HCT116 (cell line): ENCODE measurements at regions not wholly inside any gene's neighbourhood (a gene's known extent, or its start where the extent isn't known, plus 50 kb on each side); places are given as distances from the start of the nearest gene placed in this dataset.

Experiments used
- ATAC-seq: fragments of 200-7000 bp; cut with Tn5 transposase; 2 replicates; pipeline ENCODE4 v1.9.1; 2020; ENCODE audit warnings: mild to moderate bottlenecking, moderate library complexity
- BruUV-seq: library from RNA; stranded (reverse); fragments of 400-500 nt; replicated peaks from 2 replicates; lab custom pipeline; 2021; lab: Mats Ljungman, UMichigan
- CTCF ChIA-PET: fragments of 300-600 bp; sonication (Branson Sonifier 250); formaldehyde crosslinking; loops from one replicate; lab custom pipeline; 2021; ENCODE audit warnings: antibody characterized with exemption; lab: Charles Lee
- POLR2A ChIA-PET: fragments of 300-600, 350-600 bp; sonication (Branson Sonifier 250); formaldehyde crosslinking; loops from one replicate; lab custom pipeline; 2021; ENCODE audit warnings: antibody characterized with exemption; lab: Charles Lee
- RAD21 ChIA-PET, 2 experiments: fragments of 300-600 bp; sonication (Branson Sonifier 250); formaldehyde crosslinking; loops; one replicate each; lab custom pipeline; 2023; ENCODE audit warnings: low total read pairs in 2 of 2; ENCODE audit not compliant: uncharacterized antibody in 2 of 2, unreplicated experiment in 2 of 2, low non-redundant PET in 1 of 2; lab: Charles Lee
- DNase-seq: peaks from one replicate; pipeline ENCODE4 v3.0.0-alpha.2; 2010; ENCODE audit warnings: low read depth, low spot score
- H2AFZ ChIP-seq: fragments of 200-600 bp; shearing (Covaris generic), sonication (generic); 2 replicates; pipeline ENCODE4 v1.6.1; 2017; ENCODE audit warnings: low read depth, mixed run types, mixed read lengths, antibody characterized with exemption, low read length; ENCODE audit not compliant: poor library complexity, severe bottlenecking
- H3K27ac ChIP-seq: 2 replicates; pipeline ENCODE4 v1.5.1; 2012; ENCODE audit warnings: low read depth, low read length
- H3K27me3 ChIP-seq: fragments of 200-600 bp; sonication (generic); 2 replicates; pipeline ENCODE4 v1.6.1; 2016; ENCODE audit warnings: mixed run types, low read length, mixed read lengths; ENCODE audit not compliant: insufficient read depth
- H3K36me3 ChIP-seq, 2 experiments: fragments of 200-500 bp in 1 of 2; fragments of 200-600 bp in 1 of 2; sonication (Bioruptor generic) in 1 of 2; sonication (generic) in 1 of 2; 2 replicates each; pipeline versions ENCODE4 v1.5.1 to v1.6.1; 2014 to 2016; ENCODE audit warnings: low read length in 2 of 2, inconsistent platforms in 1 of 2, mixed read lengths in 1 of 2, mixed run types in 1 of 2; ENCODE audit not compliant: insufficient read depth in 2 of 2, control insufficient read depth in 1 of 2
- H3K4me1 ChIP-seq, 2 experiments: fragments of 200-600 bp in 1 of 2; sonication (generic) in 1 of 2; 2 replicates each; pipeline versions ENCODE4 v1.5.1 to v1.6.1; 2012 to 2017; ENCODE audit warnings: low read length in 2 of 2, inconsistent platforms in 1 of 2, mild to moderate bottlenecking in 1 of 2, mixed read lengths in 1 of 2, mixed run types in 1 of 2, moderate library complexity in 1 of 2; ENCODE audit not compliant: insufficient read depth in 2 of 2, control insufficient read depth in 1 of 2
- H3K4me2 ChIP-seq: fragments of 200-600 bp; sonication (generic); 2 replicates; pipeline ENCODE4 v1.6.1; 2017; ENCODE audit warnings: mixed run types, low read length, mixed read lengths
- H3K4me3 ChIP-seq, 2 experiments: fragments of 200-600 bp in 1 of 2; sonication (generic) in 1 of 2; replicated peaks in 1 of 2; 2 replicates each; pipeline ENCODE4 v1.5.1; 2011 to 2016; ENCODE audit warnings: low read length in 2 of 2, control low read depth in 1 of 2, low read depth in 1 of 2, mild to moderate bottlenecking in 1 of 2, mixed read lengths in 1 of 2, mixed run types in 1 of 2
- H3K79me2 ChIP-seq: fragments of 200-600 bp; sonication (generic); 2 replicates; pipeline ENCODE4 v1.6.1; 2017; ENCODE audit warnings: mild to moderate bottlenecking, mixed run types, low read length, moderate library complexity, mixed read lengths; ENCODE audit not compliant: insufficient read depth
- H3K9ac ChIP-seq: fragments of 200-600 bp; sonication (generic); 2 replicates; pipeline ENCODE4 v1.6.1; 2016; ENCODE audit warnings: low read length, mixed read lengths
- H3K9me2 ChIP-seq: fragments of 200-600 bp; sonication (generic), shearing (Covaris generic); 2 replicates; pipeline ENCODE4 v1.6.1; 2017; ENCODE audit warnings: mixed run types, mild to moderate bottlenecking, moderate library complexity; ENCODE audit not compliant: insufficient read depth
- H3K9me3 ChIP-seq, 2 experiments: fragments of 200-500 bp in 1 of 2; fragments of 200-600 bp in 1 of 2; sonication (Bioruptor generic) in 1 of 2; sonication (generic) in 1 of 2; 2 replicates each; pipeline ENCODE4 v1.6.1; 2014 to 2017; ENCODE audit warnings: low read length in 2 of 2, mixed read lengths in 2 of 2, inconsistent platforms in 1 of 2, low read depth in 1 of 2, mild to moderate bottlenecking in 1 of 2, mixed run types in 1 of 2, moderate library complexity in 1 of 2; ENCODE audit not compliant: control insufficient read depth in 1 of 2, insufficient read depth in 1 of 2
- H4K20me1 ChIP-seq: fragments of 200-600 bp; sonication (generic), shearing (Covaris generic); 2 replicates; pipeline ENCODE4 v1.6.1; 2017; ENCODE audit warnings: mixed run types, mild to moderate bottlenecking, moderate library complexity; ENCODE audit not compliant: insufficient read depth
- ATF3 ChIP-seq: IDR thresholded peaks from 2 replicates; pipeline ENCODE4 v1.6.1; 2012
- CBX3 ChIP-seq: IDR thresholded peaks from 2 replicates; pipeline ENCODE4 v1.6.1; 2012; ENCODE audit warnings: low read depth
- CEBPB ChIP-seq: IDR thresholded peaks from 2 replicates; pipeline ENCODE4 v1.6.1; 2012; ENCODE audit warnings: low read depth
- EGR1 ChIP-seq: IDR thresholded peaks from 2 replicates; pipeline ENCODE4 v1.6.1; 2012; ENCODE audit warnings: low read depth
- ELF1 ChIP-seq: IDR thresholded peaks from 2 replicates; pipeline ENCODE4 v1.6.1; 2012; ENCODE audit warnings: low read depth, borderline replicate concordance
- EZH2 ChIP-seq: fragments of 200-600 bp; sonication (generic); IDR thresholded peaks from 2 replicates; pipeline ENCODE4 v1.6.1; 2017; ENCODE audit warnings: antibody characterized with exemption, mixed run types
- EZH2phosphoT487 ChIP-seq: fragments of 200-600 bp; IDR thresholded peaks from 2 replicates; pipeline ENCODE4 v1.6.1; 2018; ENCODE audit warnings: antibody characterized with exemption, borderline replicate concordance
- FOSL1 ChIP-seq: IDR thresholded peaks from 2 replicates; pipeline ENCODE4 v1.6.1; 2012; ENCODE audit warnings: low read depth
- JUND ChIP-seq: IDR thresholded peaks from 2 replicates; pipeline ENCODE4 v1.6.1; 2012
- POLR2A ChIP-seq: IDR thresholded peaks from 2 replicates; pipeline ENCODE4 v1.7.0; 2011; ENCODE audit warnings: borderline replicate concordance; ENCODE audit not compliant: insufficient read depth, insufficient read length; ENCODE audit errors: extremely low read depth
- POLR2AphosphoS5 ChIP-seq: IDR thresholded peaks from 2 replicates; pipeline ENCODE4 v1.6.1; 2011; ENCODE audit warnings: mild to moderate bottlenecking, low read depth, low read length, moderate library complexity
- RAD21 ChIP-seq: IDR thresholded peaks from 2 replicates; pipeline ENCODE4 v1.6.1; 2012; ENCODE audit warnings: low read depth, mild to moderate bottlenecking
- SIN3A ChIP-seq: IDR thresholded peaks from 2 replicates; pipeline ENCODE4 v1.6.1; 2012; ENCODE audit warnings: low read depth
- SP1 ChIP-seq: IDR thresholded peaks from 2 replicates; pipeline ENCODE4 v1.6.1; 2012; ENCODE audit warnings: low read depth
- SRF ChIP-seq: IDR thresholded peaks from 2 replicates; pipeline ENCODE4 v1.6.1; 2012; ENCODE audit warnings: low read depth
- TCF7L2 ChIP-seq: IDR thresholded peaks from 2 replicates; pipeline ENCODE4 v1.7.0; 2011; ENCODE audit warnings: borderline replicate concordance, inconsistent platforms; ENCODE audit not compliant: insufficient read depth, insufficient read length; ENCODE audit errors: extremely low read depth
- YY1 ChIP-seq: IDR thresholded peaks from 2 replicates; pipeline ENCODE4 v1.6.1; 2011; ENCODE audit warnings: low read length, low read depth, moderate library complexity, mild to moderate bottlenecking; ENCODE audit not compliant: insufficient replicate concordance; ENCODE audit errors: extremely low read depth
- ZFX ChIP-seq: fragments of 450-650 bp; IDR thresholded peaks from 2 replicates; pipeline ENCODE4 v1.6.1; 2017
- ZNF274 ChIP-seq: fragments of 200-500 bp; sonication (Bioruptor generic); IDR thresholded peaks from 2 replicates; pipeline ENCODE4 v1.6.1; 2014; ENCODE audit warnings: mild to moderate bottlenecking, low read depth, low read length, inconsistent platforms
- intact Hi-C: fragments of 100-400 bp; cut with micrococcal nuclease; formaldehyde crosslinking; loops from 2 replicates; pipeline ENCODE4 v1.10.0; 2022

- Histone ChIP-seq H3K9me2 (no peaks in the 10 kb centered on the region), H3K4me2 (peak overlapping the region; percentile 26; the same call in 1 of the 2 replicates), H3K4me3 (no peak overlapping the region), H3K79me2 (no peaks in the 10 kb centered on the region), H3K27ac (no peak overlapping the region), H3K9ac (no peak overlapping the region), H3K9me3 (no peaks in the 10 kb centered on the region), H4K20me1 (no peaks in the 10 kb centered on the region), H2AFZ (peak overlapping the region; percentile 66), H3K4me1 (peaks cover 0 to 5% of the 10 kb centered on the region in 2 experiments; a peak in 2 of 4 replicates), H3K27me3 (no peaks in the 10 kb centered on the region), H3K36me3 (no peaks in the 10 kb centered on the region)
- ATAC-seq: no peak
- CTCF ChIA-PET: no interaction called here
- no peak for DNase-seq
- TF ChIP-seq JUND: no peak
- TF ChIP-seq FOSL1: peak; percentile 31
- TF ChIP-seq EZH2phosphoT487: no peak
- no peak for TF ChIP-seq YY1
- POLR2A ChIA-PET: no interaction called here
- intact Hi-C loops: no loop called here
- no TSS peak for BruUV-seq
- RAD21 ChIA-PET: no interaction called here
Observed at GRCh38 chr2:156908825-156909224, 348.7 kb upstream of the GALNT5 start.

GRCh38 chr2:156909983-156910382 lies 347.5 kb upstream of the GALNT5 start:
- Histone ChIP-seq H3K4me2 (no peak overlapping the region), H3K27ac (no peak overlapping the region), H3K9ac (no peak overlapping the region), H2AFZ (peak overlapping the region; percentile 30), H3K9me2 (no peaks in the 10 kb centered on the region), H3K4me3 (no peak overlapping the region), H3K4me1 (peaks cover 0 to 5% of the 10 kb centered on the region in 2 experiments; a peak in 2 of 4 replicates), H3K36me3 (no peaks in the 10 kb centered on the region)
- CTCF ChIA-PET: no interaction called here
- DNase-seq: no peak
- TF ChIP-seq EZH2phosphoT487 (no peak), TCF7L2 (no peak), SIN3A (no peak), ELF1 (no peak), EZH2 (no peak), EGR1 (no peak), CEBPB (no peak), SRF (no peak), ZFX (no peak), POLR2A (no peak), CBX3 (no peak), RAD21 (no peak), SP1 (no peak), ATF3 (no peak), YY1 (no peak), ZNF274 (no peak), FOSL1 (no peak), POLR2AphosphoS5 (no peak)
- TF ChIP-seq, all 23 proteins: peak for 0
- POLR2A ChIA-PET: no interaction called here
- RAD21 ChIA-PET: no interaction called here
- intact Hi-C loops: no loop called here
- H3K27me3 ChIP-seq: no peaks in the 10 kb centered on the region
- H3K9me3 ChIP-seq: no peaks in the 10 kb centered on the region
- ATAC-seq: no peak
- H4K20me1 ChIP-seq: no peaks in the 10 kb centered on the region
- no peaks in the 10 kb centered on the region for H3K79me2 ChIP-seq
- no TSS peak for BruUV-seq
